ENCODE measurements at regions not wholly inside any gene's neighbourhood (a gene's known extent, or its start where the extent isn't known, plus 50 kb on each side); places are given as distances from the start of the nearest gene placed in this dataset.

- Mint-ChIP-seq H3K4me1 (no peaks in the 10 kb centered on the region), H3K4me3 (no peak overlapping the region), H3K27me3 (ENCODE audit: low read depth) (no peaks in the 10 kb centered on the region), H3K9me3 (peaks cover 28% of the 10 kb centered on the region), H3K27ac (no peak overlapping the region), H3K36me3 (peaks cover 1% of the 10 kb centered on the region)
- DNase-seq (ENCODE audit: low spot score in 2 of 2, unreplicated experiment in 2 of 2), result no peak
- TF ChIP-seq, protein P1, sequence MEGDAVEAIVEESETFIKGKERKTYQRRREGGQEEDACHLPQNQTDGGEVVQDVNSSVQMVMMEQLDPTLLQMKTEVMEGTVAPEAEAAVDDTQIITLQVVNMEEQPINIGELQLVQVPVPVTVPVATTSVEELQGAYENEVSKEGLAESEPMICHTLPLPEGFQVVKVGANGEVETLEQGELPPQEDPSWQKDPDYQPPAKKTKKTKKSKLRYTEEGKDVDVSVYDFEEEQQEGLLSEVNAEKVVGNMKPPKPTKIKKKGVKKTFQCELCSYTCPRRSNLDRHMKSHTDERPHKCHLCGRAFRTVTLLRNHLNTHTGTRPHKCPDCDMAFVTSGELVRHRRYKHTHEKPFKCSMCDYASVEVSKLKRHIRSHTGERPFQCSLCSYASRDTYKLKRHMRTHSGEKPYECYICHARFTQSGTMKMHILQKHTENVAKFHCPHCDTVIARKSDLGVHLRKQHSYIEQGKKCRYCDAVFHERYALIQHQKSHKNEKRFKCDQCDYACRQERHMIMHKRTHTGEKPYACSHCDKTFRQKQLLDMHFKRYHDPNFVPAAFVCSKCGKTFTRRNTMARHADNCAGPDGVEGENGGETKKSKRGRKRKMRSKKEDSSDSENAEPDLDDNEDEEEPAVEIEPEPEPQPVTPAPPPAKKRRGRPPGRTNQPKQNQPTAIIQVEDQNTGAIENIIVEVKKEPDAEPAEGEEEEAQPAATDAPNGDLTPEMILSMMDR (IDR thresholded peaks at IDR 0.05; ENCODE audit: unreplicated experiment), result no peak
Observed at GRCh38 chr7:11300241-11300640, 326.6 kb downstream of the PHF14 start.

- H3K27ac Mint-ChIP-seq, result no peak overlapping the region
- H3K4me1 Mint-ChIP-seq, result no peaks in the 10 kb centered on the region
- TF ChIP-seq, protein P1 (IDR thresholded peaks at IDR 0.05; ENCODE audit: unreplicated experiment), result no peak
- DNase-seq (ENCODE audit: low spot score in 2 of 2, unreplicated experiment in 2 of 2), result no peak
- H3K27me3 Mint-ChIP-seq (ENCODE audit: low read depth), result no peaks in the 10 kb centered on the region
- no peak overlapping the region for H3K4me3 Mint-ChIP-seq
- peaks cover 28% of the 10 kb centered on the region for H3K9me3 Mint-ChIP-seq
- H3K36me3 Mint-ChIP-seq, result peaks cover 1% of the 10 kb centered on the region
Observed at GRCh38 chr7:11302121-11302520, 328.4 kb downstream of the PHF14 start.

- H3K4me1 Mint-ChIP-seq, result no peaks in the 10 kb centered on the region
- H3K27me3 Mint-ChIP-seq (ENCODE audit: low read depth), result no peaks in the 10 kb centered on the region
- no peak for DNase-seq (ENCODE audit: low spot score in 2 of 2, unreplicated experiment in 2 of 2)
- H3K27ac Mint-ChIP-seq, result no peak overlapping the region
- H3K9me3 Mint-ChIP-seq, result peaks cover 13% of the 10 kb centered on the region
- TF ChIP-seq, protein P1 (IDR thresholded peaks at IDR 0.05; ENCODE audit: unreplicated experiment), result no peak
- H3K36me3 Mint-ChIP-seq, result no peaks in the 10 kb centered on the region
- no peak overlapping the region for H3K4me3 Mint-ChIP-seq
Observed at GRCh38 chr7:11313801-11314200, 340.1 kb downstream of the PHF14 start.

DNA sequence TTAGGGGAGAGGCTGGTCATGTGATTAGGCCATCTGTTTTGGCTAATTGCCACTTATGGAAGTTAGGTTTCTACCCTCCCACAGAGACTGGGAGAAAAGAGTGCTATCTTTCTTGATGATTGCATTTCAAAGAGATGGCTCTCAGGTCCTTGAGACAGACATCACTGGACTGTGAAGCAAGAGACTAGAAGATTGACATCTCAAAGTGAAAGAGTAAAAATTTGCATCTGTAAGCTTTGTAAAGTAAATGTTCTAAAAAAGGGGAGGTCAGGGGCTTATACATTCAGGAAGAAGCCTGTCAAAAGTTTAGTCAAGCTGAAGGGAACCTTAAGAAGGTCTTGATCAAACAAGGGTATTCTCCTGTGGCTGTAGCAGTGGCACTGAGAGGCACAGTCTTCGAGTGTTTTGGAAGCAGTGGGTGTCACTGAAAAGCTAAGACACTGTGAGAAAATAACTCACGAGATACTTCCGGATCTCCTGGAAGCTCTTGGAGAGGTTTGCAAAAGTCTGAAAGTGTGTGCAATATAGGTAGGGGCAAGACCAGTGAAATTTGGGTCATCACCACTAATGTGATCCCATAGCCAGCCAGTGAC, 342.1 kb downstream of the PHF14 start:
- H3K36me3 Mint-ChIP-seq, result no peaks in the 10 kb centered on the region
- no peak for DNase-seq (ENCODE audit: low spot score in 2 of 2, unreplicated experiment in 2 of 2)

GRCh38 chr7:11317766-11318165, 344.1 kb downstream of the PHF14 start:
- Mint-ChIP-seq H3K4me3 (no peak overlapping the region), H3K9me3 (peaks cover 15% of the 10 kb centered on the region), H3K27me3 (ENCODE audit: low read depth) (no peaks in the 10 kb centered on the region), H3K4me1 (no peaks in the 10 kb centered on the region), H3K27ac (no peak overlapping the region), H3K36me3 (no peaks in the 10 kb centered on the region)
- no peak for DNase-seq (ENCODE audit: low spot score in 2 of 2, unreplicated experiment in 2 of 2)
- TF ChIP-seq, protein P1 (IDR thresholded peaks at IDR 0.05; ENCODE audit: unreplicated experiment), result no peak

More for the DNA sequence above, 342.1 kb downstream of the PHF14 start:
- Mint-ChIP-seq H3K9me3 (peaks cover 13% of the 10 kb centered on the region), H3K27ac (no peak overlapping the region), H3K4me1 (no peaks in the 10 kb centered on the region), H3K27me3 (ENCODE audit: low read depth) (no peaks in the 10 kb centered on the region), H3K4me3 (no peak overlapping the region)
- TF ChIP-seq, protein P1 (IDR thresholded peaks at IDR 0.05; ENCODE audit: unreplicated experiment), result no peak

Measured in mesothelial cell of epicardium (in vitro differentiated cells).